HG03039 (cell line): ENCODE measurements at regions not wholly inside any gene's neighbourhood (a gene's known extent, or its start where the extent isn't known, plus 50 kb on each side); places are given as distances from the start of the nearest gene placed in this dataset.

Experiments
- ATAC-seq: cut with Tn5 transposase; IDR thresholded peaks from one replicate; pipeline ENCODE4 v1.9.1; 2021; ENCODE audit warnings: mild to moderate bottlenecking, moderate library complexity; ENCODE audit not compliant: unreplicated experiment

DNA sequence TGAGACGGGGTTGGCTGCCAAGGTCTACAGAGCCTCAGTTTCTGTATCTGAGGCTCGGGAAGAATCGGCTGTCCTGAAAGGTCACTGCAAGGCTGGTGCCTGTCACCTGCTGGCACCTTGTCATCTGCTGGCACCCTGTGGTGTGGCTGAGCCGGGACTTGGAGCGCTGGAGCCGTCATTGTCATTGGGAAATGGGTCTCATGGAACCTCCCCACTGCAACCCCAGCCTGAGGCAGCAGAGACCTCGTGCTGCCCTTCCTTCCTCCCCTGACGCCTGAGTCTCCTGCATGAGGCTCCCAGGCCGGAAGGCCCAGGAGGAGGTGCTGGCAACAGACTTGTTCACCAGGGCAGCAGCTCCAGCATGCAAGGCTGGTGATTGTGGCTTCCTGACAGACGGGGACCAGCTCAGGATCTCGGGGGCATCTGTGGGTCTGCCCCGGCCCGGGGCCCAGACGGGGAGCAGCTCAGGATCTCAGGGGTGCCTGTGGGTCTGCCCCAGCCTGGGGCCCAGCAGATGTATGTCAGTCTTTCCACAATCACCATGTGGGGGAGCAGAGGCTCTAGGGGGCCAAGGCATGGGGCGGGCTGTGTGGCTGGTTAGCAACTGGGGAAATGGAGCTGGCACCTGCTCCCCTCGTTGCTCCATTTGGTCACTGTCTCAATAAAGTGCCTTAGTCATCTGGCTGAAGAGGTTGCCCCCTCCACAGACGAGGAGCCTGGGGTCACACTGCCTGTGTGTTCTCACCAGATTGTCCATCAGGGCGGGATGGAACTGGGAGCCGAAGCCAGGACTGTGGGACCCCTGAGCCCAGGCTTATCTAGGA is 668.7 kb downstream of the BRD1 start:
- ATAC-seq: no peak

DNA sequence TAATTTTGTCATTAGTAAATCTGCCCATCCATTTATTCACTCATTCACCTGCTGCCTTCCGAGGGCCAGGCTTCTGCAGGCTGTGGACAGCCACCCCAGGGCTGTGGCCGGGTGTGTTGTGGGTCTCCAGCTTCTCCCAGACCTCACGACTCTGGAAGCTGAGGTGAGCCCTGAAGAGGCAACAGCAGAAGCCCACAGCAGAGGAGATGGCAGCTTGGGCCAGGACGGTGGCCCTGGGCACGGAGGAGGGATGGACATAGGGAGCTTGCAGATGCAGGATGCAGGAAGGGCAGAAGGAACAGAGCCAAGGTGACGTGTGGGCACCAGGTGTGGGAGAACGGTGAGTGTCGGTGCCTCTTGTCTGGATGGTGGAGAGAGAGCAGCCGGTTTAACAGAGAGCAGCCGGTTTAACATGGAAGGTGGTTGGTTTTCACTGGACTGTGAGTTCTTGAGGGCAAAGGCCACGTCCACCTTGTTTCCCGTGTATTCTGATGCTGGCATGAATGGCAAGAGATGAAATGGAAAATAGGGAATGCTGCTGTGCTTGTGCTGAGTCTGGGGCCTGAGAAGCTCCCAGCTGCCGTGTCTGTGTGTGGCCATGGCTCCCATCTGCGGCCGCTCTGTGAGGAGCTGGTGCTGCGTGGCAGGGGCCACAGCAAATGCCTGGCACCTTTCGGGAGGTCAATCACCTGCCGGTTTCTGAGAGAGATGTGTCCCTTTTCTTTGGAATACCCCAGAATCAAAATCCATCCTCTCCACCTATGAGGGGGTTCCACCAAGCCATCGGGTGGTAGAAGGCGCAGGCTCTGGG is 669.9 kb downstream of the BRD1 start:
- no peak for ATAC-seq

DNA sequence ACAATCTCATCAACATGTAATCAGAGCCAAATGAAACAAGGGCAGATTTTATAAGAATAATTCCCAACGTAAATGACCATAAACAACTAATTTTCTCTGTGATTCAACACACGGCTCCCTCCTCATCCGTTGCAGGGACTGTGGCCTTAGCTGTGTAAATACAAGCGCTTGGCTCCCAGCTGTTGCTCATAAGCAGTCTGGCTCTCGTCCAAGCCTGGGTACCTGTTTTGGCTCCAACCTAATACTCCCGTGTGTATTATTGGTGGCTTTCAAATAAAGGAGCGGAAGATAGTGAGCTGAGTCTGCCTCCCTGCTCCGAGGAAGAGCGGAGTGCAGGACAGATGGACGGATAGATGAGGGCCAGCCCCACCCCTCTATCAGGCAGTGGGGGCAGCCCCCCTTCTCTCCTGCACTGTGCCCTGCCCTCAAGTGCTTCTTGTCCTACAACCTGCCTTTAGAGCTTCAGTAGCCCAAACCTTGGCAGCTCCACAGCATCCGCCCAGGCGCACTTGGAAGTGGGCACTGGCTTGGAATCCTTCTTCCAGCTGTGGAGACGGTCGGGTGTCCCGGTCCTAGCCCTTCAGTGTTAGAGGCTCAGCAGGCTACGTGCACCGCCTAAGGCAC is 670.9 kb downstream of the BRD1 start:
- ATAC-seq: no peak

DNA sequence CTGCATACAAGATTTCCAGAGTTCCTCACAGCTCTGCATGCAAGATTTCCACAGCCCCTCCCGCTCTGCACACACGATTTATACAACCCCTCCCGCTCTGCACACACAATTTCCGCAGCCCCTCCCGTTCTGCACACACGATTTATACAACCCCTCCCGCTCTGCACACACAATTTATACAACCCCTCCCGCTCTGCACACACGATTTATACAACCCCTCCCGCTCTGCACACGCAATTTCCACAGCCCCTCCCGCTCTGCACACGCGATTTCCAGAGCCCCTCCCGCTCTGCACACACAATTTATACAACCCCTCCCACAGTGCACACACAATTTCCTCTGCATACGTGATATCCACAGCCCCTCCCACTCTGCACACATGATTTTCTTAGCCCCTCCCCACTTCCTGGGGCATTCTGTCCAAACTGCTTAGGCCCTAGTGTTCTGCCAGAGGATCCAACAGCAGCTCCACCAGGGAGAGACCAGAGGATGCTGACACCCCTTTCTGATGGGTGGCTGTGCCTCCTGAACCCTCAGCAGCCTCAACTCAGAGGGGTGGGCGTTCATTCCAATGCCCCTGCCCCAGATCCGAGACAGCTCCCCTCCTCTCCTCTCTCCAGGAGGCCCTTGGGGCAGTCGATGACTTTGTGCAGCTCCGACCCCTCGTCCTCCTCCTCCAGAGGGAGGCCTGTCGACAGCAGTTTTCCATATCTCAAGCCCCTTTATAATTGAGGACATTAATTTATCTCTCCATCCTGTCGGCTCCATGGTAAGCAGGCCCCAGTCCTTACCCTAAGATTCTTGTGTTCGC is 671.7 kb downstream of the BRD1 start:
- ATAC-seq: no peak

DNA sequence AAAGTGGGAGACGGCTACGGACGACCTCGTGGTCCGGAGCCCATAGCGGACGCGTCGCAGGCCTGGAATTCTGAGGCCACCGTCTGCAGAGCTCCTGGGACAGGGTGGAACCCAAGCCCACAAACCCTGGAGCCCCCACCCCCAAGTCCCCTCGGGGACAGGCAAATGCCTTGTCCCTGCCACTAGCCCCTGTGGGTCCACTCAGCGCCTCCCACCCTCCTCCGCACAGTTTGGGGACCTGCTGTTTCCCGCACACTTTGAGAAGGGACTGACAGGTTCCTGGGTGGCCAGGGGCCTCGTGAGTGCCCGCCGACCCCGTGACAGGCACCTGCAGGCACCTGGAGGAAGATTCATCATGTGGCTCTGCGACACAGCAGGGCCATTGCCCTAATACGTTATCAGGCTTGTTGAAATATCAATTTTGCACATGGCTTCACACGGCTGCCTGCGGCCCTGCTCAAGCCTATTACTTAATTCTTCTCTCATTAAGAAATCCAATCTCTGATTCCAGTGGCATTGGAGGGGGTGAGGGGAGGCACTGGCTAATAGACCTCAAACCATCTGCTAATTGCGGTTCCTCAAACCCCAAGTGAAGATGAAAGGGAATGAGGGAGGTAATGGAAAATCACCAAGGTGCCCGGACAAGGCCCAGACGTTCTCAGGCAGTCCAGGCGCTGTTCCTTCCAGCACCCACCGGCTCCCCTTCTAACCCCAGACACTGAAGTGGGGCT is 672.5 kb downstream of the BRD1 start:
- ATAC-seq: no peak

DNA sequence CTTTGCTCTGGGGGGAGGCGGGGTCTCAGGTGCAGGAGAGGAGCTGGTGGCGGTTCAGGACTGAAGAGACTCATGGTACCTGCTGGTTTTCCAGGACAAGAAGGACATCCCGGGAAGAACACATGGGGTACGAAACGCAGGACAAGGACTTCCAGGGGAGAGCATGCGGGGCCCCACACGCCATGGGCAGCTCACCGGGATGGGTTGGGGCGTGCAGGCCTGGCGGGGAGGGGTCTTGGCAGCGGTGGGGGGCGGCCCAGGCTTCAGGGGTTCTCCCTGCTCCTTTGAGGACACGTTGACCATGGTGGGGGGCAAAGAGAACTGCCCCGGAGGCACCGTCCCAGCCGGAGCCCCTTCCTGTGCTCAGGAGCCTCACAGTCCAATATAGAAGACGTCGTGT is 673.2 kb downstream of the BRD1 start:
- no peak for ATAC-seq

DNA sequence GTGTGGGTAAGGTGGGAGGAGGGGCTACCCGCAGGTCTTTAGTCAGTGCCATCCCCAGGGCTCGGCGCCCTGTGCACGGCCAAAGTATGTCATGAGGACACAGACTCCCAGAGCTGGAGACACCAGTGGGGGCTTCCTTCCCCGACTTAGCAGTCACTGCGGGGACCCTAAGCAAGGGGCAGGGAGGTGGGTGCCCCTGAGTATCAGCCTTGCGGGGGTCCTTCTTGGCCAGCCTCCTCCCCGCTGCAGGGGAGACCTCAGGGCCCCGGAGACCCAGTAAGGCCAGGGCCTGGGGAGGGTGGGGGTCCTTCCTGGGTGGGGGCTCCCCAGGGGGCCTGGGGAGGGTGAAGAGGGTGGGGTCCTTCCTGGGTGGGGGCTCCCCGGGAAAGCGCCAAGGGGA is 673.8 kb downstream of the BRD1 start:
- no peak for ATAC-seq

DNA sequence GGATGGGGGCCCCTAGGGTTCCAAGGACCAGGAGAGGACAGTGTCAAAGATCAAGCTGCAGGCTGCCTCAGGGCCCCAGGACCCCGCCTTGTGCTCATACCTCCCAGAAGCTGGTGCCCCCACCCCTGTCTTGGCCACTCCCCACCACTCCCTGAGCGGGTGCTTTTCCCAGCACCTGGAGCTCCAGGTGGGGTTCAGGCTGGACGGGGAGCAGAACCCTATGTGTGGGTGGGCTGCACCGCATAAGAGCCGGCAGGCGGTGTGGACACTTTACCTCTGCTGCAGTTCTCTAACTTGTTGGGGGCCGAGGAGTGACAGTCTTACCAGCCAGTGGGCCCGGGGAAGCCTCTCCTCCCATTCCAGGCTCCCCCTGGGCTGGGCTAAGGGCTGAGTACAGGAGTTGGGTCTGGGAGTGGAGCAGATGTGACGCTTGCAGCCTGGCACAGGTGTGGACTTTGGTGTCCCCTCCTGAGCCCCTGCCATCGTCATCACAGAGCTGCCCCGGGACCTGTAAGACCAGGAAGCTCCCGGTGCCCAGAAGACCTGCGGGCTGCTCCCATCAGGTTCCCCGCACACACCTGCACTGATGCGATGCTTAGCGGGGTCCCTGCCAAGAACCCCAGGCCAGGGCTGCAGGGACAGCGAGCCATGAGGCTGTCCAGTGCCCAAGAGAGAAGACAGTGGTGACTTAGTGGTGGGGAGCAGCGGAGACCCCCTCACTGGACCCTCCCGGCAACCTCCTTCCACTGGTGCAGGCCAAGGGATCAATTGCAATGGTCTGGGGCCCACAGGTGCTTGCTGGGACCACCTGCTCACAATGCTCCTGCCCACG is 674.5 kb downstream of the BRD1 start:
- no peak for ATAC-seq

DNA sequence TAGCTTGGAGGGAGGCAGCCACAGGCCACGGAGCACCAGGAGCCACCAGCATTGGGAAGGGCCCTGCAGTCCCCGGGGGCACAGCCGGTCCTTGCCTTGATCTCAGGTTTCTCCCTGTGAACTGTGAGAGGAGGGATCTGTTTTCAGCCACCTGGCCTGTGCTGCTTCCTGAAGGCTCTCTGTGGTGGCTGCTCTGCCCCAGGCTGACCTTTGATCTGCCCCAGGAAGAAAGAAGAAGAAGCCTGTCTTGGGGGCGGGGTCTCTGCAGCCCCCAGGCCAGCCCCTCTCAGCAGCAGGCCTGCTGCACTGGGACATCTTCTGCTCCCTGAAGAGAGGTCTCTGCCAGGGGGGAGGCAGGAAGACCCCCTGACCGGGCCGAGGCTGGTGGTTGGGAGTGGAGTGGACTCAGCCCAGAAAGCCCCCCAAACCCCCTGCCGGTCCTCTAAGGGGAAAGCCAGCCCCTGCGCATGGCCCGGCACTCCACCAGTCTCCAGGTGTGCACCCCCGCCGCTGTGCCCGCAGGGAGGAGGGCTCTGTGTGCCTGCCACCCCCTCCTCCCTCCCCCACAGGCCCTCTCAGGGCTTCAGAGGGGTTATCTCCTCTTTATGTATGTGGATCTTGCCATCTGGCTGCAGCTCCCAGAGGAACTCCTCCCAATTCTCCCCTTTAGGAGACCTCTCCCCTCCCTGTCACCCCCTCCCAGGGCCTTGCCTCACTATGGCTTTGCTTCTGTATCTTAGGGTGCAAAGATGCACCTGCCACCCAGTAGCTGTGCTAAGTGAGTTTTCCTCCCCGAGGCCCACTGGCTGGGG is 675.3 kb downstream of the BRD1 start:
- no peak for ATAC-seq

DNA sequence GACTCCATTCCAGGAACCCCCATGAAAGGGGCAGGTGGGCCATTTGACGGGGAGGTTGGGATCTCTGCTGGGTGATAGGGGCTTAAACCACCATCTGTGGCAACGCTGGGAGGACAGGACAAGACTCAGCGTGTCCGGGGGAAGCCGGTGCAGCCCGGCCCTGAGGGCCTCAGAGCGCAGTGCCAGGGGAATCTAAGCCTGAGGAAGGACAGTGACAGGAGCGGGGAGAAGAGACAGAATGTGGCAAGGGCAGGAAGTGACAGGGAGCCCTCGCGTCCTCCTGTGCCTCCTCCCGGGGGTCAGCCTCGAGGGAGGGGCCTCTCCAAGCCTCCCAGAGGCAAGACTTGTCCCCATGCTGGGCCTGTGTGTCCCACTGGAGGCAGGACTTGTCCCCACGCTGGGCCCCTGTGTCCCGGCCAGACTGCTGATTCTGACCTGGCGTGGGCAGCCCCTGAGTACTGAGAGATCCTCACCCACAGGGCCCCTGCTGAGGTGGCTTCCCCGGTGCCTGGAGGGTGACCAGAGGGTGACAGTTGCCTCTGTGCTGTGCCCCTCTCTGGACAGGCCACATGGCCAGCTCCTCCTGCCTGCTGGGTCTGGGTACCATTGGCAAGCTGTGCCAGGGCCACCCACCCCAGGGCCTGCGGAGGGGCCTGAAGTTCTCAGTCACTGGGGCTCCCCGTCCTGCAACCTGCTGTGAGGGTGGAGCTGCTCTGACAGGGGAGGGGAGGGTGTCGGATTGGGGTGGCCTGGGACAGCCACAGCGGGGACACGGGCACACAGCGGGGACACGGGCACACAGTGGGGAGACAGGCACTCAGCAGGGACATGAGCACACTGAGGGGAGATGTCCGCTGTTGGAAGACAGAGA is 676.2 kb downstream of the BRD1 start:
- ATAC-seq: no peak

DNA sequence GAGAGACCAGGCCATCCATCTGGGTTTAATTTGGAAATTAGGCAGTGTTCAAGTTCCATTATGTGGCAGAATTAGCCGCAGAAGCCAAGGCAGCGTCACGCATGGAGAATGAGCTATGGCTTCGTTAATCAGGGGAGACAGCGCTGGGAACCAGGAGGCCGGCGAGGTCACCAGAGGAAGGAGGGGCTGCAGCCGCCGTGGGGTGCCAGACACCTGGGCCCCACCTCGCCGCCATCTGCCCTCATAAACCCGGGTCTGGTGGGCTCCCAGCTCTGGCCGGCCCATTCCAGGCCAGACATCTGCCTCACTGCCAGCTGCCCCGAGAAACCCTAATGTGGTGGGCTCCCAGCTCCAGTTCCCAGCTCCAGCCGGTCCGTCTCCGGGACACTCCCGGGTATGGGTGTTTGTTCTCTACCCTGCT is 676.9 kb downstream of the BRD1 start:
- no peak for ATAC-seq

DNA sequence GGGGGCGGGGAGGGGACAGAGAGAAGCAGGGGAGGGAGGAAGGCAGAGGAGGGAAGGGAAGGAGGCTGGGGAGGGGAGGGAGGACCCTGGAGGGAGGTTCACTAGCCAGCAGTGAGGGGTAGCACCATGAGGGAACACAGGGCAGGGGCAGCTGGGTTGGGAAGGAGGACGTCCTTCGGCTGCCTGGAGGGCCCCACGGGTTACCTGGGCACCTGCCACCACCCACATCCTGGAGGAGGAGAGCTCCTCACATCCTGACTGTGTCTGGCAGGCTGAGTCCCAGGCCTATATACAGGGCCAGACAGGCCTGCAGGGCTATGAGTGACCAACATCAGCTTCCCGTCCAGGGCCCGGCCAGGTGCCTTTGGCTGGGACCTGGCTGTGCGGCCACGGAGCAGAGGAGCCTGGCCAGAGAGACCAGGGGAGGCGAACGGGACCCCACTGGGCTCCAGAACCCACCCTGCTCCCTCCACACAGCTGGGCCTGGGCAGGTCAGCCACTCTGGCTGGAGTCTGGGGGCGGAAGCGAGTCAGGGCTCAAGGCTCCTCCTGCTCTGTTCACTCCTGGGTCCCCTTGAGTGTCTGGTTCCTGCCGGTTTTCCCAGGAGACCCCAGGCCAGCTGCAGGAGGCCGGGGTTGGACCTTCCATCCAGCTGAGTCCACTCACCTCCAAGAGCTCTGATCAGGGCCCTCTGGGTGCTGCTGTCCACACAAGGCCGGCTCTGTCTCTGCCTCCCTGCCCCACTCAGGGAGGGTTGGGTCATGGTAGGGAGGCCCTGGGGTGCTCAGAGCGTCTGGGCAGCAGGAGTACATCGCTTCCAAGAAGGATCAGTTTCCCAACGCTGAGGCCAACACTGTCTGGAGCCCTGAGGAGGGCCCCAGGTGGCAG is 677.7 kb downstream of the BRD1 start:
- ATAC-seq: no peak

DNA sequence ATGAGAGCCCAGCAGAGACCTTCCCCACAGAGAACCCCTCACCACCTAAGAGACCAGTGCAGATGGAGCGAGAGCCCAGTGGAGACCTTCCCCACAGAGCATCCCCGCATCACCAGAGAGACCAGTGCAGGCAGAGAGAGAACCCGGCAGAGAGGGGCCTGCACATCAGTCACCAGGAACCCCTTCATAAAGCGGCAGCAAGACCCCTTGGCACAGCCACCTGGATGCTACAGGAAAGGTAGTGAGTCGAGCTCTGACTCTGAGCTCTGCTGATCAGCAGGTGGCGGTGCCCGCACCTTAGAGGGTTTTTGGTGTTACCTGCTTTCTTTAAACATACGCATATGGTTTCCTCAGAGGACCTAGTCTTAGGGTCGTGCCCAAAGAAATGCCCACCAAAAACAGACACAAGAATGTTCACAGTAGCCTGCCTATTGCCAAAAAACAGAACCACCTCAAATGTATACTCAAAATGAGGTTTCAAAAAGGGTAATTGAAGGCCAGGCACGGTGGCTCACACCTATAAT is 678.7 kb downstream of the BRD1 start:
- ATAC-seq: no peak

DNA sequence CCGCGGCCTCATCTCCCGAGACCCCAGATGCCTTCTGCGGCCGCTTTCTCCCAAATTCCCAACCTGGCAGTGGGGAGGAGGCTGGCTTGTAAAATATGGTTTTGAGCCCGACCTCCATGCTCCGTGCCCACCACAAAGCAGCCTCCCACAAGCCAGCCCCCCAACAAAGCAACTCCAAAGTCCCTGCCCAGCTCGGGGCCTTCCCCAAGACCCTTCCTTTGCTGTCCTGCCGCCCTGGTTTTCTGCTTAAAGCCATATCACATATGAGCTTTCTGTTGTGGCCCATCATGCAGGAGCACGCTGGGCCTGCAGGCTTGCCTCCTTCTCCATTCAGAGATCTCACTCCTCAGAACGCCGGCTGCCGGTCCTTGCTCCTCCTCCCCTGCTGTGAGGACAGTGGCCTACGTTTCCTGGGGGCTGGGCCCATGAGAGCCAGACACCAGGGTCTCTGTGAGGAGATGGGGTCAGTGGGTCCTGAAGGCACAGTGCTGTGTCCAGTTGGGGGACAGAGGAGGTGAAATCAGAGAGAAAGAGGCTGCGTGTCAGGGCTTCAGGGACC is 680.0 kb downstream of the BRD1 start:
- no peak for ATAC-seq

DNA sequence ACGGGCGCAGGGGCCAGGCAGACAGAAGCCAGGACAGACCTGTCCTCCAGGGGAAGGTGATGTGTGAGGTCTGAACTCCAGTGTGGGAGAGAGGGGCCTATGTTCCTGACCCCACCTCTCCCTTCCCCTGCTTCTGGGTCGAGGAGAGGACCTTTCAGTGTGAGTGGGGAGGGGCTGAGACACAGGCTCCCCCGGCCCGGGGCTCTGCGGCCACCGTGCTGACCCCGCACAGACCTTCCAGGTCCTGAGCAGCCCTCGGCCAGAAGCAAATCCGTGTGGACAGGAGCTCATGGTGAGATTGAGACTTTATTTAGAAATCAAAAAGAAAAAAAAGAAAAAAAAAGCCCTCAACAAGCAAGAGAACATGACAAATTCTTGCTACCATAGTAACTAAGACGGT is 680.5 kb downstream of the BRD1 start:
- ATAC-seq: no peak

DNA sequence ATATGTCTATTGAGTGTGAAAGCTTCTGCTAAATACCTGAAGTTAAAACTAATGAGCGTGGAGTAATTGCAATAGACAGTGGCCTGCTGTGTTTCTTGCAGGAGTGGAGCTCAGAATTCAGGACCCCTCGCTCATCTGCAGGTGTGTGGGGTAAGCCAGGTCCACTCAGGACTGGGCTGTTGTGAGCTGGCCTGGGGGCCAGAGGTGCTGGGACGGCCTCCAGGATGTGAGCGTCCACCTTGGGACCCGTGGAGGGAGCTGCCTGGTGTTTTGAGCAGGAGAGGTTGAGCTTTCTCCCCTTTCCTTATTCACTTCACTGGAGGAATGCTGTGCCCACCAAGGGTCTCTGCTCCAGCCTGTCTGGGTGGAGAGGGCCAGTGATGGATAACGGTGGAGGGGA is 681.2 kb downstream of the BRD1 start:
- ATAC-seq: no peak
